Subcutaneous abdominal adipose tissue (tissue), 5 donors: ENCODE measurements at regions not wholly inside any gene's neighbourhood (a gene's known extent, or its start where the extent isn't known, plus 50 kb on each side); places are given as distances from the start of the nearest gene placed in this dataset.

Experiments
- H3K27ac ChIP-seq: one replicate; pipeline ENCODE4 v1.7.0; 2013; ENCODE audit warnings: low read depth, mild to moderate bottlenecking, inconsistent platforms, low read length, moderate library complexity
- H3K27me3 ChIP-seq, 5 donors: one replicate each; pipeline ENCODE4 v1.7.0; 2013; ENCODE audit warnings: low read length in 5 of 5, inconsistent platforms in 1 of 5; ENCODE audit not compliant: control insufficient read depth in 5 of 5, insufficient read depth in 4 of 5
- H3K36me3 ChIP-seq, 5 donors: one replicate each; pipeline ENCODE4 v1.7.0; 2013; ENCODE audit warnings: low read length in 5 of 5; ENCODE audit not compliant: control insufficient read depth in 5 of 5, insufficient read depth in 5 of 5
- H3K4me1 ChIP-seq, 5 donors: one replicate each; pipeline ENCODE4 v1.7.0; 2013; ENCODE audit warnings: low read length in 5 of 5, mild to moderate bottlenecking in 3 of 5, moderate library complexity in 1 of 5; ENCODE audit not compliant: control insufficient read depth in 5 of 5, insufficient read depth in 5 of 5
- H3K4me3 ChIP-seq, 5 donors: one replicate each; pipeline ENCODE4 v1.7.0; 2013; ENCODE audit warnings: low read length in 5 of 5, low read depth in 1 of 5
- H3K9ac ChIP-seq, 5 donors: one replicate each; pipeline ENCODE4 v1.7.0; 2013; ENCODE audit warnings: low read length in 5 of 5, mild to moderate bottlenecking in 4 of 5, moderate library complexity in 3 of 5
- H3K9me3 ChIP-seq, 5 donors: one replicate each; pipeline ENCODE4 v1.7.0; 2013; ENCODE audit warnings: low read length in 5 of 5; ENCODE audit not compliant: control insufficient read depth in 5 of 5
- donor health status: healthy.
- donor health status: healthy.
- donor health status: healthy.
- donor health status: healthy.
- donor health status: healthy.

DNA sequence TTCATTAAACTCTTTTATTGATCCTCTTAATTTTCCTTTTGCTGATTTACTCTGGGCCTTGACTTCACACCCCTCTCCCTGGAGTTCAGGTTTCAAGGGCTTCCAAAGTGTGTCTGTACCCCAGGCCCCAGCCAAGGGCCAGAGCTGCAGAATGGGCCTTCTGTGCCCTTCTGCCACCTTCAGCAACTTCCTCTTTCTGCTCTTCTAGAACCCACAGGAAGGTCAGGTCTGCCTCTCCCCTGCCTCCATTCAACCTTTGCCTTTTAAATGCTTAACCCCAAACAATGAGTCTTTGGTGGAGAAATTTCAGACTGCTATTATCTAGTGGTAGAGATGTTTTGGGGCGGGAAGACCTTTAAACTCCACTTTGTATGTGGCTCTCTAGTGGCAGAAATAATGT, 63.1 kb downstream of the TSN start:
- Histone ChIP-seq H3K27ac (no peak overlapping the region), H3K27me3 (peaks cover 0 to 2% (median 0%) of the 10 kb centered on the region in 5 donors), H3K9me3 (peaks cover 0 to 14% (median 9%) of the 10 kb centered on the region in 5 donors), H3K4me3 (no peak overlapping the region), H3K9ac (no peak overlapping the region), H3K4me1 (no peaks in the 10 kb centered on the region), H3K36me3 (no peaks in the 10 kb centered on the region)

DNA sequence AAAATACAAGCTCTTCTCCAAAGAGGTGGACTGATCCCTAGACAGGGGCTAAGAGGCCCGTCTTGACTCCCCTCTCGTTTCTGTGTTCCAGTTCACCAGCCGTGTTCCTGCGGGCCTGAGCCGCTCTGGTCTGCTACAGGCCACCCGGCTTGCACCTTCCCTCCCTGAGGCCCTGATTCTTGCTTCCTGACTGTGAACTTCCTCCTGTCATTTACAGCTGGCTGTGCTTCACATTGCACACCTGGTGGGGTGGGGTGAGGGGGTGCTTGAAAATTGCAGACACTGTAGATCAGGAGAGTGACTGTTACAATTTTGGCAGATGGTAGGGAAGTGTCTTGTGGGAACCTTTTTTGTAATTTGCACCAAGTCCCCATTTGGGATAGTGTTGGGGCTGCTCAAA, 64.4 kb downstream of the TSN start:
- Histone ChIP-seq H3K27me3 (peaks cover 0 to 2% (median 0%) of the 10 kb centered on the region in 5 donors), H3K36me3 (no peaks in the 10 kb centered on the region), H3K4me1 (no peaks in the 10 kb centered on the region), H3K9me3 (peaks cover 0 to 14% (median 9%) of the 10 kb centered on the region in 5 donors), H3K4me3 (no peak overlapping the region), H3K27ac (no peak overlapping the region), H3K9ac (no peak overlapping the region)

DNA sequence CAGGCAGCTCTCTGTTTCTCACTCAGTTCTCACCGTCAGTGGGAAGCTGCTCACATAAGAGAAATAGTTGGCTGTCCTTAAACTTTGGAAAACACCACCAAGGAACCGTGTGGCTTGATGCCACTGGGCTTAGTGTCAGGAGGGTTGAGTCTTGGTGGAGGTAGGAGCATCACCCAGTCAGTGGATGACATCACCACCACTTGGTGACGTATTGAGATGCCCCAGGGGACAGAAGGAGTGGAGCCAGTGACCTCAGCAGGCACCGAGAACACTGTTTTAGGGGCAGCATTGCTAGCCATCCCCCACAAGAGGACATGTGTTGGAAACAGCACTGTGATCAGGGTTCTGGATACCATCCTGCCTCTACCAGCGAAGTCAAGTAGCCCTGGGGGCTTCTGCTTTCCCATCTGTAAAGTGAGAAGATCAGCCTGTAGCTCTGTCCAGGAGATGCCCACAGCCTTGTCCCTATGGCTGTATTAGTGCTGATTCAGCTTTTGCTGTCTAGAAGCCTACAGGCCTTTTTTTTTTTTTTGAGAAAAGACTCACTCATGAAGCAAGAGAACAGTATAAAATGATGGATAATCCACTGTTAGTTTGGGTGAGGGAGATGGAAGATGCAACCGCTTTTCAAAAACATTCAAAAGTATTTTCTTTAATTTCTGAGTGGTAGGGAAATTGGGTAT, 66.2 kb downstream of the TSN start:
- H3K9ac ChIP-seq = no peak overlapping the region
- no peaks in the 10 kb centered on the region for H3K36me3 ChIP-seq
- H3K4me3 ChIP-seq = no peak overlapping the region
- no peaks in the 10 kb centered on the region for H3K4me1 ChIP-seq
- H3K9me3 ChIP-seq = peaks cover 0 to 14% (median 9%) of the 10 kb centered on the region in 5 donors
- peaks cover 0 to 2% (median 0%) of the 10 kb centered on the region in 5 donors for H3K27me3 ChIP-seq
- no peak overlapping the region for H3K27ac ChIP-seq

DNA sequence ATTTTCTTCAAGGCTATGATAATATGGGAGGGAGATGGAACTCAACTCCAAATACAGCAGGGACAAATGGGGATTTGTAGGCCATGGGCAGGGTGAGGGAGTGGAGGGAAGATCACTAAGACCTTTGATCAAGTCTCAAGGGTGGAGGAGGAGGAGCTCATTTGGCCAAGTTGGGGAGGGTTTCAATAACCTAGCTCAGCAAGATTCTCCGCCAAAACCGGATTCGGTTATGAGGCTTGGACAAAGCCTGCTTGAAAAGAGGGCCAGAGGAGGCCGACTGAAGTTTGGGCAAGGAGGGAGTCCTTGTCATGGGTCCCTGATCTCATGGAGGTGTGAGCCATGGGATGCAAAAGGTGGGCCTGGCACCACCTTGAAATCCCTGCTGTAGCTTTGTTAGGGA, 68.8 kb downstream of the TSN start:
- no peak overlapping the region for H3K27ac ChIP-seq
- no peaks in the 10 kb centered on the region for H3K4me1 ChIP-seq
- no peaks in the 10 kb centered on the region for H3K27me3 ChIP-seq
- H3K36me3 ChIP-seq = no peaks in the 10 kb centered on the region
- H3K4me3 ChIP-seq = no peak overlapping the region
- H3K9ac ChIP-seq = no peak overlapping the region
- H3K9me3 ChIP-seq = peaks cover 0 to 2% (median 0%) of the 10 kb centered on the region in 5 donors

DNA sequence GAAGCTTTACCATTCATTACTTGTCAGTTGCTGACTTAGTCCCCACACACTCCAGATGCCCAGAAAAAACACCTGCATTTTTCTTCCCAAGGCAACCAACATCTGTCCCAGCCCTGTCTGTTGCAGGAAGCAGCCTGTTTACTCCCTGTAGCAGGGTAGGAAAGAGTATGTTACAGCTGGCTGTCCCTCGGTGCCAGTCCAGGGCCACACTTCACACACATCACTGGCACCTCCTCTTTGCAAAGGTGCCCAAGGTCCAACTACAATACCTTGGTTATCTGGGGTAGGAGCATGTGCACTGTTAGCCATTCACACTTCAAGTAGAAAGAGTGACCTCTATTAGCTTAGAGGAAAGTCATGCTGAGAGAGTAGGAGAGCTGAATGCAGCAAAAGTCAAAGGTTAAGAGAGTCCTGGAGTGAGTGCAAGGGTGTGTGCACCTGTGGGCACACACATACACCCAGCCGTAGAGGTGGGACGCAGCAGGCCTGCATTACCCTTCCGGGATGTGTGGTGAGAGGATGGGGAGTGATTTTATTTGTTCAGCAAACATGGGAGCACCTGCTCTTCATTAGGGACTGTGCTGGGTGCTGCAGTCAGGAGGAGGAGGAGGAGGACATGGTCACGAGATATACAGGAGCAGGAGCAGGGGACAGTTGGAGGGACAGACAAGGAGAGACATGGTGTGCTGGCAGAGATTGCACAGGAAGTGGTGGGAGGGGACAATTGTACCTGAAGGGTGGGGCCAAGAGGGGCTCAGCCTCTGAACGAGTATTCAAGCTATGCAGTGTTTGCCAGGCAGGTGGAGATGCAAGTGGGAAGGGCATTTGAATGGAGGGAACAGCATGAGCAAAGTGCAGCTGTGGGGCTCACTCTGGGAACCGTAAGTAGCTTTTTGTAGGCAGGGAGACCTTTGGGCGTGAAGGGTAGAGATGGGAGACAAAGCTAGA, 69.8 kb downstream of the TSN start:
- Histone ChIP-seq H3K36me3 (no peaks in the 10 kb centered on the region), H3K27me3 (no peaks in the 10 kb centered on the region), H3K9ac (no peak overlapping the region), H3K9me3 (peaks cover 0 to 2% (median 0%) of the 10 kb centered on the region in 5 donors), H3K27ac (no peak overlapping the region), H3K4me3 (no peak overlapping the region), H3K4me1 (no peaks in the 10 kb centered on the region)

DNA sequence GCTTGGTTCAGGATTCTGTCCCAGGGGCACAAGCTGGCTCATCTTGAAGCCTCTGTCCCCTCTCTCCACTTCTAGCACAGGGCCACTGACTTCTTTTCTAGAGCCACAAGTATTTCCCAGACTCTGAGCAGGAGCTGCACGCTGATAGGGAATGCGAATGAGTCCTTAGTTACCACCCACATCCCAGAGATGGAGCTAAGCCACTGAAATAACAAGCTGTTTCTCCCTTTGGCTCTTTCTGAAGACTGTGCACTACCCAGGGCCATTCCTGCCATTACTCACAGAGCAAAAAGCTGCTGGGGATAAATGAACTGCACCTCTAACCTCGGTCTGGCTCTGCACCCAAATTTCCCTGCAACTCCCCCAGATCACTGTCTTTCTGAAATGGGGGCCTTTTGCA, 70.6 kb downstream of the TSN start:
- Histone ChIP-seq H3K4me3 (no peak overlapping the region), H3K27ac (no peak overlapping the region), H3K36me3 (no peaks in the 10 kb centered on the region), H3K9me3 (peaks cover 0 to 2% (median 0%) of the 10 kb centered on the region in 5 donors), H3K9ac (no peak overlapping the region), H3K4me1 (no peaks in the 10 kb centered on the region), H3K27me3 (peaks cover 0 to 2% (median 0%) of the 10 kb centered on the region in 5 donors)

DNA sequence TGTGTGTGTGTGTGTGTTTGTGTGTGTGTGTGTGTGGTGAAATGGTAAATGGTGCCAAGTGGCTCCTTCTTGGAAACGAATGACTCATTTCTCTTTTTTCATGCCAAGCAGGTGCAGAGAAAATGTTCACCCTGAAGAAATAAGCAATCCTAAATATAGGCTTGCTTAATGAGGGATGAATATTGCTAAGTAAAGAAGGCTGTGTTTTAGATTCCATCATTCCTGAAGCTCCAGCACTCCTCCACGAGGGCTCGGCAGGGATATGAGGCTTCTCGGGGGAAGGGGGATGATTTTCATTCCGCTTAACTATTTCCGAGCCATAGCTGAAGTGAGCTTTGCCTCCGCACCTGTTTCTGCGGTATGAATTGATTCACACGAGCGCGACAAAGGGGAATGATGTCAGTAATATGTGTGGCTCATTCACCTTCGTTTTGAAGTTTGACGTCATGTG, 72.9 kb downstream of the TSN start:
- H3K27ac ChIP-seq = no peak overlapping the region
- H3K9ac ChIP-seq = no peak overlapping the region
- H3K4me1 ChIP-seq = no peaks in the 10 kb centered on the region
- no peak overlapping the region for H3K4me3 ChIP-seq
- H3K27me3 ChIP-seq = peaks cover 0 to 5% (median 2%) of the 10 kb centered on the region in 5 donors
- H3K9me3 ChIP-seq = peaks cover 0 to 1% (median 0%) of the 10 kb centered on the region in 5 donors
- H3K36me3 ChIP-seq = no peaks in the 10 kb centered on the region

DNA sequence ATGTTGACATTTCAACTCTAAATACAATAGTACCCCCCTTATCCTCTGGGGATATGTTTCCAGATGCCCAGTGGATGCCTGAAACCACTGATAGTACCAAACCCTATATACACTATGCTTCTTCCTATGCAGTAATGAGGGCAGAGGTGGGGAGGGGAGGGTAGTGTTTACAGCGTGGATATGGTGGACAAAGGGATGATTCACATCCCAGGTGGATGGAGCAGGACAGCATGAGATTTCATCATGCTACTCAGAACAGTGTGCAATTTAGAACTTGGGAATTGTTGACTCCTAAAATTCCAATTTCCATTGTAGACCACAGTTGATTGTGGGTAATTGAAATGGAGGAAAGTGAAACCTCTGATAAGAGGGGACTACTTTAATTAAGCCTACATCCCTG, 75.4 kb downstream of the TSN start:
- Histone ChIP-seq H3K4me1 (no peaks in the 10 kb centered on the region), H3K36me3 (no peaks in the 10 kb centered on the region), H3K27ac (no peak overlapping the region), H3K9me3 (no peaks in the 10 kb centered on the region), H3K9ac (no peak overlapping the region), H3K27me3 (peaks cover 0 to 6% (median 2%) of the 10 kb centered on the region in 5 donors), H3K4me3 (no peak overlapping the region)

DNA sequence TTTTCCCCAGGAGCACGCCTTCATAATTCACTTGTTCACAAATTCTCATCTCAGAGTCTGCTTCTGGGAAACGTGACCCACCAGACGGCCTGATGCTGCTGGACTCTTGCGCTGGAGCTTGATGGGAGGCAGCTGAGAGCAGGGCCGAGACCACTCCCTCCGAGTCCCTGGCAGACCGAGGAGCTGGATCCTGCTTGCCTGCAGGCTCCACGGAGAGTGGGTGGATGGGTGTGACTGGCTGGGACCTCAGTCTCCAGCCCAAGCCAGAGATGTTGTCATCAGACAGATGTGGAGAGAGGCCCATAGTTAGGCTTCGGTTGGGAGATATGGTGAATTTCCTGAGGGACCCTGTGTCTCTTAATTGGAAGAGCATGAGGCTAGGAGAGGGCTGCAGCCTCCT, 76.4 kb downstream of the TSN start:
- no peak overlapping the region for H3K9ac ChIP-seq
- no peak overlapping the region for H3K27ac ChIP-seq
- H3K36me3 ChIP-seq = no peaks in the 10 kb centered on the region
- no peaks in the 10 kb centered on the region for H3K4me1 ChIP-seq
- no peaks in the 10 kb centered on the region for H3K9me3 ChIP-seq
- H3K27me3 ChIP-seq = peaks cover 0 to 9% (median 2%) of the 10 kb centered on the region in 5 donors
- H3K4me3 ChIP-seq = no peak overlapping the region
